Loucy (cell line): ENCODE measurements at regions not wholly inside any gene's neighbourhood (a gene's known extent, or its start where the extent isn't known, plus 50 kb on each side); places are given as distances from the start of the nearest gene placed in this dataset.

ENCODE experiments used
- H2AFZ ChIP-seq: fragments of 200-600 bp; sonication (generic); 2 replicates; pipeline ENCODE4 v1.6.0; 2016; ENCODE audit warnings: antibody characterized with exemption, mild to moderate bottlenecking, low read length, moderate library complexity
- H3F3A ChIP-seq: fragments of 200-600 bp; 2 replicates; pipeline ENCODE4 v1.6.0; 2016; ENCODE audit warnings: antibody characterized with exemption, low read depth, mild to moderate bottlenecking
- H3K27me3 ChIP-seq: fragments of 200-600 bp; sonication (generic); 2 replicates; pipeline ENCODE4 v1.6.1; 2014; ENCODE audit warnings: low read length, mild to moderate bottlenecking; ENCODE audit not compliant: insufficient read depth, poor library complexity, severe bottlenecking
- H3K36me3 ChIP-seq: fragments of 200-600 bp; sonication (generic); 2 replicates; pipeline ENCODE4 v1.6.1; 2016; ENCODE audit warnings: low read length; ENCODE audit not compliant: insufficient read depth
- H3K4me1 ChIP-seq: fragments of 200-600 bp; sonication (generic); 2 replicates; pipeline ENCODE4 v1.5.1; 2014; ENCODE audit warnings: low read length, mild to moderate bottlenecking; ENCODE audit not compliant: insufficient read depth, poor library complexity, severe bottlenecking
- H3K4me2 ChIP-seq: fragments of 200-600 bp; sonication (generic); 2 replicates; pipeline ENCODE4 v1.6.0; 2014; ENCODE audit warnings: antibody characterized with exemption, low read length, low read depth, mild to moderate bottlenecking; ENCODE audit not compliant: poor library complexity, severe bottlenecking
- H3K4me3 ChIP-seq: fragments of 200-600 bp; sonication (generic); 2 replicates; pipeline ENCODE4 v1.5.1; 2014; ENCODE audit warnings: low read length, mild to moderate bottlenecking, mixed read lengths; ENCODE audit not compliant: poor library complexity, severe bottlenecking
- H3K79me2 ChIP-seq: fragments of 200-600 bp; sonication (generic); 2 replicates; pipeline ENCODE4 v1.6.1; 2014; ENCODE audit warnings: low read length; ENCODE audit not compliant: insufficient read depth
- H3K9ac ChIP-seq: fragments of 200-600 bp; sonication (generic); 2 replicates; pipeline ENCODE4 v1.6.0; 2014; ENCODE audit warnings: mild to moderate bottlenecking, low read depth, low read length, moderate library complexity; ENCODE audit not compliant: poor library complexity, severe bottlenecking
- H3K9me2 ChIP-seq: fragments of 200-600 bp; sonication (generic); replicated peaks from 2 replicates; pipeline ENCODE4 v1.6.1; 2016; ENCODE audit warnings: low read depth, low read length, mixed read lengths
- H3K9me3 ChIP-seq: fragments of 200-600 bp; sonication (generic); 2 replicates; pipeline ENCODE4 v1.6.1; 2014; ENCODE audit warnings: mild to moderate bottlenecking, antibody characterized with exemption, low read length, low read depth; ENCODE audit not compliant: insufficient read depth
- H4K20me1 ChIP-seq: fragments of 200-600 bp; sonication (generic); 2 replicates; pipeline ENCODE4 v1.6.0; 2014; ENCODE audit warnings: antibody characterized with exemption, low read length, mild to moderate bottlenecking; ENCODE audit not compliant: insufficient read depth, poor library complexity, severe bottlenecking
- EZH2phosphoT487 ChIP-seq: fragments of 200-600 bp; IDR thresholded peaks from 2 replicates; pipeline ENCODE4 v1.6.1; 2018; ENCODE audit warnings: antibody characterized with exemption, mild to moderate bottlenecking, moderate library complexity, borderline replicate concordance
- TF ChIP-seq, protein P1 (sequence below): fragments of 200-600 bp; sonication (generic); conservative IDR thresholded peaks from 2 replicates; pipeline ENCODE4 v1.5.1; 2014; ENCODE audit warnings: mild to moderate bottlenecking, antibody characterized with exemption, low read length

- peaks cover 18% of the 10 kb centered on the region; the same call in 1 of the 2 replicates for H3K9me3 ChIP-seq
- H3K4me3 ChIP-seq = no peak overlapping the region
- no peaks in the 10 kb centered on the region for H3K79me2 ChIP-seq
- no peak for TF ChIP-seq EZH2phosphoT487
- TF ChIP-seq, protein P1, sequence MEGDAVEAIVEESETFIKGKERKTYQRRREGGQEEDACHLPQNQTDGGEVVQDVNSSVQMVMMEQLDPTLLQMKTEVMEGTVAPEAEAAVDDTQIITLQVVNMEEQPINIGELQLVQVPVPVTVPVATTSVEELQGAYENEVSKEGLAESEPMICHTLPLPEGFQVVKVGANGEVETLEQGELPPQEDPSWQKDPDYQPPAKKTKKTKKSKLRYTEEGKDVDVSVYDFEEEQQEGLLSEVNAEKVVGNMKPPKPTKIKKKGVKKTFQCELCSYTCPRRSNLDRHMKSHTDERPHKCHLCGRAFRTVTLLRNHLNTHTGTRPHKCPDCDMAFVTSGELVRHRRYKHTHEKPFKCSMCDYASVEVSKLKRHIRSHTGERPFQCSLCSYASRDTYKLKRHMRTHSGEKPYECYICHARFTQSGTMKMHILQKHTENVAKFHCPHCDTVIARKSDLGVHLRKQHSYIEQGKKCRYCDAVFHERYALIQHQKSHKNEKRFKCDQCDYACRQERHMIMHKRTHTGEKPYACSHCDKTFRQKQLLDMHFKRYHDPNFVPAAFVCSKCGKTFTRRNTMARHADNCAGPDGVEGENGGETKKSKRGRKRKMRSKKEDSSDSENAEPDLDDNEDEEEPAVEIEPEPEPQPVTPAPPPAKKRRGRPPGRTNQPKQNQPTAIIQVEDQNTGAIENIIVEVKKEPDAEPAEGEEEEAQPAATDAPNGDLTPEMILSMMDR = no peak
- no peaks in the 10 kb centered on the region for H3K4me1 ChIP-seq
- no peaks in the 10 kb centered on the region for H4K20me1 ChIP-seq
- no peak overlapping the region for H3K4me2 ChIP-seq
- no peak overlapping the region for H2AFZ ChIP-seq
- H3K36me3 ChIP-seq = no peaks in the 10 kb centered on the region
- no peak overlapping the region for H3K9ac ChIP-seq
- no peaks in the 10 kb centered on the region for H3K9me2 ChIP-seq
- no peaks in the 10 kb centered on the region for H3K27me3 ChIP-seq
- H3F3A ChIP-seq = no peaks in the 10 kb centered on the region
Observed at GRCh38 chr19:29393915-29394460, 131.8 kb upstream of the VSTM2B start.

DNA sequence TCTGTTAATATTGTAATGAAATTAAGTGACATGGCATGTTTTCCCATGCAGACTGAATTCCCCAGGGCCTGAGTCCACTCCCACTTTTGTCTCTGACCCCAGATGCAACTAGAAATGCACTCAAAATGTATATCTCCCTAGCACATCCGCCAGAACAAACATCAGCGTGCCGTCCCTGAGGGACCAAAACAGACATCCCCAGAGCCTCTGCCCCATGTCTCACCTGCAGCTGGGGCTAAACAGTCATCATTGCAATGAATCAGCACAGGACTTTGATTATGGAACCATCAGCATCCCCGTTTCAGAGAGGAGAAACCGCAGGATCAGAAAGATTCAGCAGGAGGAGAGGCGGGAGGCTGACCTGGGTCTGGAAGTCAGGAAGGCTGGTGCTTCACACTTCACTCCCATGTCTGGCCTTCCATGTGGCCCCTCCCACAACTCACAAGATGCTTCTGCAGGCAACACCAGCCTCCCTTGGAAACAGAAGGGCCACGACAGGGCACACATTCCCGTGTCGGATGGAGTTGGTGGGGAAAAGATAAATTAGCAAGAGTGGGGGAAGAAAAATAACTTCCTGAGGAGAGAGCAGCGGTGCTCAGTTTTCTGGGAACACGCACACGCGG is 130.6 kb upstream of the VSTM2B start:
- H3K79me2 ChIP-seq = no peaks in the 10 kb centered on the region
- no peaks in the 10 kb centered on the region for H3K4me1 ChIP-seq
- H2AFZ ChIP-seq = no peak overlapping the region
- no peak for TF ChIP-seq EZH2phosphoT487
- TF ChIP-seq, protein P1 = no peak
- no peaks in the 10 kb centered on the region for H4K20me1 ChIP-seq
- no peak overlapping the region for H3K4me2 ChIP-seq
- H3F3A ChIP-seq = no peaks in the 10 kb centered on the region
- no peaks in the 10 kb centered on the region for H3K27me3 ChIP-seq
- H3K9ac ChIP-seq = no peak overlapping the region
- H3K4me3 ChIP-seq = no peak overlapping the region
- H3K36me3 ChIP-seq = no peaks in the 10 kb centered on the region
- H3K9me2 ChIP-seq = no peaks in the 10 kb centered on the region
- peaks cover 17% of the 10 kb centered on the region; the same call in 1 of the 2 replicates for H3K9me3 ChIP-seq

GRCh38 chr19:29395734-29396414 is 129.9 kb upstream of the VSTM2B start:
- Histone ChIP-seq H3K9me2 (no peaks in the 10 kb centered on the region), H3K9ac (no peak overlapping the region), H2AFZ (no peak overlapping the region), H3F3A (no peaks in the 10 kb centered on the region), H3K4me3 (no peak overlapping the region), H4K20me1 (no peaks in the 10 kb centered on the region), H3K36me3 (no peaks in the 10 kb centered on the region), H3K4me2 (no peak overlapping the region), H3K27me3 (no peaks in the 10 kb centered on the region), H3K79me2 (no peaks in the 10 kb centered on the region), H3K4me1 (no peaks in the 10 kb centered on the region), H3K9me3 (peaks cover 17% of the 10 kb centered on the region; the same call in 1 of the 2 replicates)
- TF ChIP-seq EZH2phosphoT487 = no peak
- TF ChIP-seq, protein P1 = no peak
